Right hindlimb (tissue), 1 donor: ENCODE measurements at regions not wholly inside any gene's neighbourhood (a gene's known extent, or its start where the extent isn't known, plus 50 kb on each side); places are given as distances from the start of the nearest gene placed in this dataset.

Source experiments
- DNase-seq: peaks from one replicate; pipeline ENCODE4 v3.0.0-alpha.2; 2018

- no peak for DNase-seq
Observed at GRCh38 chr6:11290027-11290426, 57.6 kb upstream of the NEDD9 start.

- DNase-seq: no peak
Observed at GRCh38 chr6:11288065-11288464, 55.6 kb upstream of the NEDD9 start.

- DNase-seq: no peak
Observed at GRCh38 chr6:11284996-11285395, 52.5 kb upstream of the NEDD9 start.

GRCh38 chr6:11283629-11284028, 51.2 kb upstream of the NEDD9 start:
- no peak for DNase-seq

- no peak for DNase-seq
Observed at GRCh38 chr6:11282875-11283274, 50.4 kb upstream of the NEDD9 start.
